Esophagus squamous epithelium (tissue), 5 donors: ENCODE measurements at regions not wholly inside any gene's neighbourhood (a gene's known extent, or its start where the extent isn't known, plus 50 kb on each side); places are given as distances from the start of the nearest gene placed in this dataset.

Experiments
- DNase-seq: peaks from one replicate; lab custom pipeline; 2025; lab: John Stamatoyannopoulos, UW
- H3K27ac ChIP-seq, 4 donors: fragments of 200-600 bp; sonication (generic); one replicate each; pipeline ENCODE4 v1.5.1; 2016 to 2019; ENCODE audit warnings: mild to moderate bottlenecking in 1 of 4
- H3K27me3 ChIP-seq, 4 donors: fragments of 200-600 bp; sonication (generic); 1 replicate in 3 of 4; 2 replicates in 1 of 4; pipeline versions ENCODE4 v1.5.1 to v1.6.0; 2017 to 2021; ENCODE audit warnings: antibody characterized with exemption in 1 of 4
- H3K36me3 ChIP-seq, 3 donors: fragments of 200-600 bp; sonication (generic); one replicate each; pipeline ENCODE4 v1.5.1; 2016 to 2019
- H3K4me1 ChIP-seq, 3 donors: fragments of 200-600 bp; sonication (generic); one replicate each; pipeline ENCODE4 v1.5.1; 2017 to 2019
- H3K4me3 ChIP-seq, 4 donors: fragments of 200-600 bp; sonication (generic); 1 replicate in 3 of 4; 2 replicates in 1 of 4; pipeline ENCODE4 v1.5.1; 2016 to 2019; ENCODE audit warnings: mild to moderate bottlenecking in 2 of 4, moderate library complexity in 1 of 4
- H3K9me3 ChIP-seq, 3 donors: fragments of 200-600 bp; sonication (generic); one replicate each; pipeline ENCODE4 v1.5.1; 2016 to 2019
- CTCF ChIP-seq, 6 experiments: fragments of 450-650 bp in 4 of 6; fragments of 200-600 bp in 2 of 6; sonication (generic) in 2 of 6; IDR thresholded peaks; one replicate each; pipeline ENCODE4 v1.5.1; 2016 to 2019; ENCODE audit warnings: antibody characterized with exemption in 6 of 6, mild to moderate bottlenecking in 4 of 6, moderate library complexity in 4 of 6
- POLR2A ChIP-seq, 4 donors: fragments of 450-650 bp; IDR thresholded peaks; one replicate each; pipeline ENCODE4 v1.6.1; 2017; ENCODE audit warnings: antibody characterized with exemption in 4 of 4, mild to moderate bottlenecking in 4 of 4, moderate library complexity in 3 of 4
- WGBS, 2 donors: methylation state at CpG; one replicate each; pipeline ENCODE4 v1.1.5; 2018; 5-methylcytosine and 5-hydroxymethylcytosine counted together
- intact Hi-C: fragments of 100-400 bp; cut with DNase I; formaldehyde crosslinking; loops from one replicate; pipeline ENCODE4 v1.15.0; 2022
- donor health status: DM: yes; HTN: yes; CAD: no.

- Histone ChIP-seq H3K36me3 (no peaks in the 10 kb centered on the region), H3K27ac (no peak overlapping the region), H3K4me3 (no peak overlapping the region), H3K9me3 (no peaks in the 10 kb centered on the region), H3K4me1 (no peaks in the 10 kb centered on the region), H3K27me3 (no peaks in the 10 kb centered on the region)
- intact Hi-C loops, result no loop called here
- DNase-seq, result no peak
- 67 to 68% methylated on average over 5 of the region's 5 CpGs for WGBS, 2 donors
- TF ChIP-seq POLR2A (IDR thresholded peaks at IDR 0.05) (no peak), CTCF (IDR thresholded peaks at IDR 0.05) (no peak)
These were observed 259.1 kb downstream of the TDRD15 start for GRCh38 chr2:21382701-21383520.

- H3K9me3 ChIP-seq, result no peaks in the 10 kb centered on the region
- WGBS, 2 donors, result 81 to 93% methylated on average over 3 of the region's 3 CpGs
- DNase-seq, result no peak
- H3K4me1 ChIP-seq, result no peaks in the 10 kb centered on the region
- no peak for TF ChIP-seq CTCF (IDR thresholded peaks at IDR 0.05)
- no peak for TF ChIP-seq POLR2A (IDR thresholded peaks at IDR 0.05)
- intact Hi-C loops, result no loop called here
- H3K4me3 ChIP-seq, result no peak overlapping the region
- no peaks in the 10 kb centered on the region for H3K27me3 ChIP-seq
- no peaks in the 10 kb centered on the region for H3K36me3 ChIP-seq
- H3K27ac ChIP-seq, result no peak overlapping the region
These were observed 262.9 kb downstream of the TDRD15 start for GRCh38 chr2:21386666-21387065.

GRCh38 chr2:21392649-21393048, 268.9 kb downstream of the TDRD15 start:
- Histone ChIP-seq H3K9me3 (no peaks in the 10 kb centered on the region), H3K27me3 (no peaks in the 10 kb centered on the region), H3K4me1 (no peaks in the 10 kb centered on the region), H3K36me3 (no peaks in the 10 kb centered on the region), H3K4me3 (no peak overlapping the region), H3K27ac (no peak overlapping the region)
- intact Hi-C loops, result no loop called here
- WGBS, 2 donors, result 0 to 38% methylated on average over 2 of the region's 4 CpGs
- TF ChIP-seq CTCF (IDR thresholded peaks at IDR 0.05), result no peak
- TF ChIP-seq POLR2A (IDR thresholded peaks at IDR 0.05), result no peak
- no peak for DNase-seq

- no peaks in the 10 kb centered on the region for H3K27me3 ChIP-seq
- TF ChIP-seq CTCF (IDR thresholded peaks at IDR 0.05) (no peak), POLR2A (IDR thresholded peaks at IDR 0.05) (no peak)
- H3K4me3 ChIP-seq, result no peak overlapping the region
- no peak for DNase-seq
- no peaks in the 10 kb centered on the region for H3K36me3 ChIP-seq
- 21 to 29% methylated on average over 5 of the region's 5 CpGs for WGBS, 2 donors
- intact Hi-C loops, result no loop called here
- no peaks in the 10 kb centered on the region for H3K9me3 ChIP-seq
- H3K27ac ChIP-seq, result no peak overlapping the region
- no peaks in the 10 kb centered on the region for H3K4me1 ChIP-seq
These were observed 269.4 kb downstream of the TDRD15 start for GRCh38 chr2:21393173-21393572.

- Histone ChIP-seq H3K4me3 (no peak overlapping the region), H3K4me1 (no peaks in the 10 kb centered on the region), H3K27me3 (no peaks in the 10 kb centered on the region), H3K36me3 (no peaks in the 10 kb centered on the region), H3K9me3 (no peaks in the 10 kb centered on the region), H3K27ac (no peak overlapping the region)
- DNase-seq, result no peak
- TF ChIP-seq CTCF (IDR thresholded peaks at IDR 0.05) (no peak), POLR2A (IDR thresholded peaks at IDR 0.05) (no peak)
- 67 to 100% methylated on average over 2 of the region's 4 CpGs for WGBS, 2 donors
- intact Hi-C loops, result no loop called here
These were observed 271.6 kb downstream of the TDRD15 start for GRCh38 chr2:21395366-21395765.
